Right lobe of liver (tissue), 6 donors: ENCODE measurements at regions not wholly inside any gene's neighbourhood (a gene's known extent, or its start where the extent isn't known, plus 50 kb on each side); places are given as distances from the start of the nearest gene placed in this dataset.
"Not testable (repeated sequence)": the region's sequence is repeated elsewhere in the genome, so short reads cannot be mapped to it uniquely, and the experiment has no call there.

Experiments used
- ATAC-seq, 4 donors: fragments of 200-7000 bp; cut with Tn5 transposase; one replicate each; pipeline ENCODE4 v1.9.1; 2020; ENCODE audit warnings: mild to moderate bottlenecking in 4 of 4, moderate library complexity in 4 of 4
- DNase-seq, 3 donors: peaks; one replicate each; pipeline ENCODE4 v3.0.0-alpha.2; 2020
- H3K27ac ChIP-seq, 3 donors: fragments of 200-600 bp; one replicate each; pipeline ENCODE4 v1.8.0; 2022
- H3K27me3 ChIP-seq, 2 donors: fragments of 200-600 bp; one replicate each; pipeline ENCODE4 v1.8.0; 2022
- H3K36me3 ChIP-seq, 4 donors: fragments of 200-600 bp; sonication (generic) in 1 of 4; one replicate each; pipeline versions ENCODE4 v1.5.1 to v1.8.0; 2017 to 2022; ENCODE audit warnings: control low read depth in 1 of 4
- H3K4me1 ChIP-seq, 4 donors: fragments of 200-600 bp; sonication (generic) in 1 of 4; one replicate each; pipeline versions ENCODE4 v1.5.1 to v1.8.0; 2017 to 2022; ENCODE audit warnings: control low read depth in 1 of 4
- H3K4me3 ChIP-seq, 3 donors: fragments of 200-600 bp; one replicate each; pipeline ENCODE4 v1.8.0; 2022
- H3K9me3 ChIP-seq, 4 donors: fragments of 200-600 bp; sonication (generic) in 1 of 4; one replicate each; pipeline versions ENCODE4 v1.5.1 to v1.8.0; 2017 to 2022; ENCODE audit warnings: control low read depth in 1 of 4
- CTCF ChIP-seq, 4 donors: fragments of 200-600 bp in 3 of 4; fragments of 450-650 bp in 1 of 4; IDR thresholded peaks; one replicate each; pipeline versions ENCODE4 v1.5.1 to v1.8.0; 2016 to 2022; ENCODE audit warnings: antibody characterized with exemption in 4 of 4, mild to moderate bottlenecking in 2 of 4
- POLR2A ChIP-seq: fragments of 450-650 bp; IDR thresholded peaks from one replicate; pipeline ENCODE4 v1.6.1; 2017; ENCODE audit warnings: antibody characterized with exemption, mild to moderate bottlenecking
- WGBS: methylation state at CpG from one replicate; pipeline ENCODE4 v1.1.6; 2018; ENCODE audit warnings: low coverage, low lambda C conversion rate; ENCODE audit not compliant: insufficient coverage; ENCODE audit errors: missing lambda C conversion rate; 5-methylcytosine and 5-hydroxymethylcytosine counted together
- intact Hi-C, 2 donors: fragments of 100-400 bp; cut with DNase I; formaldehyde crosslinking; loops; one replicate each; pipeline versions ENCODE4 v1.11.2 to v1.14.1; 2022
- donor health status: DM: no; HTN: yes; CAD: no.
- donor health status: DM: no; HTN: no; CAD: no.
- donor health status: DM: no; HTN: no; CAD: no.
- donor health status: DM: no; HTN: yes; CAD: no.
- donor health status: DM: no; HTN: yes; CAD: no.

GRCh38 chr16:87119168-87119567 lies 198.0 kb downstream of the C16orf95 start:
- Histone ChIP-seq H3K4me3 (no peak overlapping the region), H3K27me3 (no peaks in the 10 kb centered on the region), H3K9me3 (no peaks in the 10 kb centered on the region), H3K27ac (no peak overlapping the region), H3K4me1 (no peaks in the 10 kb centered on the region), H3K36me3 (no peaks in the 10 kb centered on the region)
- DNase-seq (no peak), ATAC-seq (no peak)
- WGBS: 60% methylated on average over 2 of the region's 2 CpGs
- intact Hi-C loops: no loop called here
- TF ChIP-seq POLR2A: no peak
- TF ChIP-seq CTCF (IDR thresholded peaks at IDR 0.05): no peak

- TF ChIP-seq POLR2A (no peak), CTCF (IDR thresholded peaks at IDR 0.05) (no peak)
- no peaks in the 10 kb centered on the region for H3K36me3 ChIP-seq
- no peaks in the 10 kb centered on the region for H3K9me3 ChIP-seq
- no peak overlapping the region for H3K4me3 ChIP-seq
- DNase-seq (no peak), ATAC-seq (no peak)
- H3K27me3 ChIP-seq: no peaks in the 10 kb centered on the region
- no peaks in the 10 kb centered on the region for H3K4me1 ChIP-seq
- H3K27ac ChIP-seq: no peak overlapping the region
- 53% methylated on average over 6 of the region's 9 CpGs for WGBS
- intact Hi-C loops: no loop called here
Observed at GRCh38 chr16:87119748-87120147, 197.4 kb downstream of the C16orf95 start.

- WGBS: 49% methylated on average over 4 of the region's 4 CpGs
- no peak for DNase-seq
- no peaks in the 10 kb centered on the region for H3K27me3 ChIP-seq
Observed at GRCh38 chr16:87121816-87122215, 195.4 kb downstream of the C16orf95 start.

GRCh38 chr16:87123356-87124001 lies 193.7 kb downstream of the C16orf95 start:
- DNase-seq (no peak), ATAC-seq (no peak)
- Histone ChIP-seq H3K27ac (no peak overlapping the region), H3K4me3 (no peak overlapping the region), H3K9me3 (no peaks in the 10 kb centered on the region), H3K4me1 (no peaks in the 10 kb centered on the region), H3K36me3 (no peaks in the 10 kb centered on the region), H3K27me3 (no peaks in the 10 kb centered on the region)
- intact Hi-C loops: no loop called here
- WGBS: 60% methylated on average over 1 of the region's 12 CpGs
- no peak for TF ChIP-seq CTCF (IDR thresholded peaks at IDR 0.05)
- TF ChIP-seq POLR2A: no peak

More at GRCh38 chr16:87121816-87122215, 195.4 kb downstream of the C16orf95 start:
- Histone ChIP-seq H3K36me3 (no peaks in the 10 kb centered on the region), H3K4me1 (no peaks in the 10 kb centered on the region), H3K4me3 (no peak overlapping the region), H3K9me3 (no peaks in the 10 kb centered on the region), H3K27ac (no peak overlapping the region)
- ATAC-seq: no peak
- intact Hi-C loops: no loop called here
- no peak for TF ChIP-seq CTCF (IDR thresholded peaks at IDR 0.05)
- no peak for TF ChIP-seq POLR2A

GRCh38 chr16:87124405-87124804 lies 192.8 kb downstream of the C16orf95 start:
- H3K4me3 ChIP-seq, H3K27ac ChIP-seq, ATAC-seq, H3K4me1 ChIP-seq, intact Hi-C loops, H3K27me3 ChIP-seq, H3K36me3 ChIP-seq, DNase-seq, H3K9me3 ChIP-seq: not testable (repeated sequence)
- 90% methylated on average over 7 of the region's 9 CpGs for WGBS
